ENCODE measurements at regions not wholly inside any gene's neighbourhood (a gene's known extent, or its start where the extent isn't known, plus 50 kb on each side); places are given as distances from the start of the nearest gene placed in this dataset.

DNA sequence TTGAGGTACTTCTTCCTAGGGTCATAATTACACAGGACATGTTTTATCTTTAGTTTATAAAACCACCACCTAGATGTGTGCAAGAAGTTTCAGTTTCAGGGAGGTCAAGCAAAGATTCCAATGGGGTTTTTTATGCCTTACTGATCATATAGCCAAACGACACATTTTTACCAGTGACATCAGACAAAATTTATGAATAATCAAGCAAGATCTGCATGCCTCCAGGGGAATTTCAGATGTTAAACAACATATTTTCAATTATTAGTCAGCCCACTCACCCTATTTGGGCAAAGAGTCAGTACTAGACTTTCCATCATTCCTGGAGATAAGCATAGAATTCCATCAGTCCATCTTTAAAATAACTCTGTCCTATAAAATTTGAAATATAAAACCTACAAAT is 867.4 kb downstream of the KCNT2 start:
- TF ChIP-seq CTCF (conservative IDR thresholded peaks at IDR 0.05; ENCODE audit: low read length) (no peak), EZH2phosphoT487 (IDR thresholded peaks at IDR 0.05; ENCODE audit: borderline replicate concordance, low read depth, low read length) (no peak)
- POLR2A ChIA-PET, result no interaction called here
- H3K9me3 ChIP-seq (ENCODE audit: low read length), result no peaks in the 10 kb centered on the region
- H3K4me1 ChIP-seq (ENCODE audit: insufficient read depth, low read length, poor library complexity, severe bottlenecking), result no peaks in the 10 kb centered on the region
- no TSS peak for BruUV-seq (replicated peaks)
- H2AFZ ChIP-seq (ENCODE audit: low read length), result no peak overlapping the region
- H3K4me2 ChIP-seq (ENCODE audit: low read length), result no peak overlapping the region
- H3K79me2 ChIP-seq (ENCODE audit: insufficient read depth, low read depth, low read length), result no peaks in the 10 kb centered on the region
- no peaks in the 10 kb centered on the region for H4K20me1 ChIP-seq (ENCODE audit: insufficient read depth, low read length)
- H3K4me3 ChIP-seq (ENCODE audit: low read depth, low read length, poor library complexity, severe bottlenecking), result no peak overlapping the region
- no peak for DNase-seq (ENCODE audit: low spot score)
- intact Hi-C loops (cut with micrococcal nuclease; ENCODE audit: unreplicated experiment), result no loop called here
- no peaks in the 10 kb centered on the region for H3K9me2 ChIP-seq (ENCODE audit: insufficient read depth, low read length)
- H3K36me3 ChIP-seq (ENCODE audit: insufficient read depth, low read length), result no peaks in the 10 kb centered on the region
- no peak overlapping the region for H3K27ac ChIP-seq (ENCODE audit: low read depth, low read length, poor library complexity, severe bottlenecking)
- CTCF ChIA-PET (ENCODE audit: unreplicated experiment), result no interaction called here

DNA sequence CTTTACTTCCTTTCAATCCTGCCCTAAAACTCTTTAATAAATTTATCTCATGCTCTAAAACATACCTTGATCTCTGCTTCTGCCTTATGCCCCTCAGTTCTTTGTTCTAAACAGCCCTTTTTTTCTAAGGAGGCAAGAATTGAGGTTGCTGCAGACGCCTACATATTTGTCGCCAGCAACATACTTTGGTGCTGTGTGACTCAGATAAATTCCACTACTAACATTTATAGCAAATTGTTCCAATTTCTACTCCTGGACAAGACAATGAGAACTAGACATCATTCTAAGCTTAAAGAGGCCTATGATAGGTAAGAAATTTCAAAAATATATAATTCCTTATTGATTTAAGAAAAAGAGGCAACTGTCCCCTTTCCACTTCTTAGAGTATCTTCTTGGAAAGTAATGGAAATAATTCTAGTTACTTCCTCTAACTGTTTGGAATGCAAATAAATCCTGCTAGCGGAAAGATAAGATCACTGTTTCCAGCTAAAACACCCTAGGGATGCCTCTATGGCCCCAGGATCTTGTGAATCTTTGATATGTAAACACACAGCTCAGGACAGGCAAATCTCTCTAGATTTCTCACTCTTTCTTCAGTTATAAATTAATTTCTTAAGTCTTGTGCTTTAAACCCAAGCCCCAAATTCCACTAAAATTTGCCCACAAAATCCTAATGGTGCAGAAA is 869.1 kb downstream of the KCNT2 start:
- TF ChIP-seq EZH2phosphoT487 (IDR thresholded peaks at IDR 0.05; ENCODE audit: borderline replicate concordance, low read depth, low read length), result no peak
- TF ChIP-seq CTCF (conservative IDR thresholded peaks at IDR 0.05; ENCODE audit: low read length), result no peak
- intact Hi-C loops (cut with micrococcal nuclease; ENCODE audit: unreplicated experiment), result no loop called here
- POLR2A ChIA-PET, result no interaction called here
- no peaks in the 10 kb centered on the region for H3K9me2 ChIP-seq (ENCODE audit: insufficient read depth, low read length)
- no peak overlapping the region for H3K27ac ChIP-seq (ENCODE audit: low read depth, low read length, poor library complexity, severe bottlenecking)
- no peak overlapping the region for H3K4me3 ChIP-seq (ENCODE audit: low read depth, low read length, poor library complexity, severe bottlenecking)
- DNase-seq (ENCODE audit: low spot score), result no peak
- H3K4me1 ChIP-seq (ENCODE audit: insufficient read depth, low read length, poor library complexity, severe bottlenecking), result no peaks in the 10 kb centered on the region
- H3K4me2 ChIP-seq (ENCODE audit: low read length), result no peak overlapping the region
- no peaks in the 10 kb centered on the region for H3K36me3 ChIP-seq (ENCODE audit: insufficient read depth, low read length)
- H3K79me2 ChIP-seq (ENCODE audit: insufficient read depth, low read depth, low read length), result no peaks in the 10 kb centered on the region
- no TSS peak for BruUV-seq (replicated peaks)
- no peaks in the 10 kb centered on the region for H4K20me1 ChIP-seq (ENCODE audit: insufficient read depth, low read length)
- no peaks in the 10 kb centered on the region for H3K9me3 ChIP-seq (ENCODE audit: low read length)
- no peak overlapping the region for H2AFZ ChIP-seq (ENCODE audit: low read length)
- CTCF ChIA-PET (ENCODE audit: unreplicated experiment), result no interaction called here

- POLR2A ChIA-PET, result no interaction called here
- no peaks in the 10 kb centered on the region for H3K4me1 ChIP-seq (ENCODE audit: insufficient read depth, low read length, poor library complexity, severe bottlenecking)
- CTCF ChIA-PET (ENCODE audit: unreplicated experiment), result no interaction called here
- no peaks in the 10 kb centered on the region for H3K79me2 ChIP-seq (ENCODE audit: insufficient read depth, low read depth, low read length)
- no peaks in the 10 kb centered on the region for H3K36me3 ChIP-seq (ENCODE audit: insufficient read depth, low read length)
- no peaks in the 10 kb centered on the region for H3K9me3 ChIP-seq (ENCODE audit: low read length)
- no peak overlapping the region for H3K4me3 ChIP-seq (ENCODE audit: low read depth, low read length, poor library complexity, severe bottlenecking)
- no peaks in the 10 kb centered on the region for H4K20me1 ChIP-seq (ENCODE audit: insufficient read depth, low read length)
- H3K27ac ChIP-seq (ENCODE audit: low read depth, low read length, poor library complexity, severe bottlenecking), result no peak overlapping the region
- DNase-seq (ENCODE audit: low spot score), result no peak
- no peaks in the 10 kb centered on the region for H3K9me2 ChIP-seq (ENCODE audit: insufficient read depth, low read length)
- BruUV-seq (replicated peaks), result no TSS peak
- no peak overlapping the region for H3K4me2 ChIP-seq (ENCODE audit: low read length)
- intact Hi-C loops (cut with micrococcal nuclease; ENCODE audit: unreplicated experiment), result no loop called here
- TF ChIP-seq EZH2phosphoT487 (IDR thresholded peaks at IDR 0.05; ENCODE audit: borderline replicate concordance, low read depth, low read length) (no peak), CTCF (conservative IDR thresholded peaks at IDR 0.05; ENCODE audit: low read length) (no peak)
- H2AFZ ChIP-seq (ENCODE audit: low read length), result no peak overlapping the region
Observed at GRCh38 chr1:195735140-195735539, 873.1 kb downstream of the KCNT2 start.
